ENCODE measurements at regions not wholly inside any gene's neighbourhood (a gene's known extent, or its start where the extent isn't known, plus 50 kb on each side); places are given as distances from the start of the nearest gene placed in this dataset.

GRCh38 chr20:47883186-47883585, 97.9 kb upstream of the SULF2 start:
- DNase-seq = no peak

DNA sequence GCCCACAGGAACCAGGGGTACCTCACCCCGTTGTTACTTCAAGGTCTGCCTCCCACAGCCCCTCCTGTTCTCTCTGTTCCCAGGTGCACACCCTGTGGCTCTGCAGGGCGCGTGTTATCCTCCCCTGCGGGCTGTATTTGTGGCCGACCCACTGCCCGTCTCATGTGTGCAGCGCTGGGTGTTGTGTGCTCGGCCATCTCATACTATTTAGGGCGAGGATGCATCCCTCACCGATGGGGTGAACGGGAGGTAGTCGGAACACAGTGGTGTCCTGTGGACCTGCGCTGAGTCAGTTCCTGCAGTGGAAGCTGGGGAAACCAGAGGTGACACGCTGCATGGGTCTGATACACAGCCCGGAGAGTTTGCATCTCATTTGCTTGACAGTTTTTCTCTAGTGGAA, 94.5 kb upstream of the SULF2 start:
- no peak for DNase-seq

GRCh38 chr20:47878601-47879027, 93.3 kb upstream of the SULF2 start:
- DNase-seq = no peak

GRCh38 chr20:47876311-47877088, 91.2 kb upstream of the SULF2 start:
- no peak for DNase-seq

DNA sequence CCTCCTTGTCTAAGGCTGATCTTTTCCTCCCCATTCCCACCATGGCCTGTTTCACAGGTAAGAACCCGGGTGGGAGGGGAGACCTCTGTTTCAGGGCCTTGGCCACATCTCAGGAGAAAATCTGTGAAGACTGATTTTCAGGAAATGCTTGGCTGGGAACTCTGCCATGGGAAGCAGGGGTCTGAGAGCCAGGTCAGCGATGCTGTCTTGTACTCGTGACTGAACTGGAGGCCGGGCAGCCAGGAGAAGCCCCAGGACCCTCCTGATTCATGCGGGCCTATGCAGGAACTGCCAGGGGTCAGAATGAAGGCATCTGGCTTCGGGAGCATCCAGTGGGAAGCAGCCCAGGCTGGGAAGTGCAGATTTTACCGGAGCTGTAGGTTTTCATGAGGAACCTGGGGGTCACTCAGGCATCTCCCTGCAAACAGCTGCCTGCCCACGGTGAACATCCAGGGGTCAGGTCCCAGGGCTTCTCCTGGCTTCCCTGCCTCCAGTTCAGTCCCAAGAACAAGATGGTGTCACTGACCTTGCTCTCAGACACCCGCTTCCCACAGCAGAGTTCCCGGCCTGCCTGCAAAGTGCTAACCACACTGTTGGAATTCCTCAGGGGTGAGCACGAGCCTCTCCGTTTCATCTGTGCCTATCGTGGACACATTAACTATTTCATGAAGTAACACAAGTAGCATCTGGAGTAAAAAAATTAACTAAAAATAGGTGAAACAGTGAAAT, 90.2 kb upstream of the SULF2 start:
- DNase-seq = no peak

DNA sequence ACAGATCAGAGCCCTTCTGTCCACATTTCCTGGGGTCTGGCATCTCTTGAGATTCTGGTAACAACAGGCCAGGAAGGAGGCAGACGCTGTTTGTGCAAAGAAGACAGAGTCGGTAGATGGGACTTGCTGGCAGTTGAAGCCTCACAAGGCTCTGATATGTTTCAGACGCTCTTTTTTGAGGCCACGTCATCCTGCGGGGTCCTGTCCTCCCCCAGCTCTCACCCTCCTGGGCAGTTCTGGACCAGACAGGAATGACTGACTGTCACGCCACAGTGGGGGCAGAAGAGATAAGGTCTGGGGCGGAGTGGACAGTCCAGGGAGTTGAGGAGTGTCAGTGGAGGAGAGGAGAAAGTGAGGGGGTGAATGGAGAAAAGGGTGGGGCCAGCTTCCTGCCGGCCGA, 87.1 kb upstream of the SULF2 start:
- no peak for DNase-seq

GRCh38 chr20:47870475-47870874, 85.2 kb upstream of the SULF2 start:
- no peak for DNase-seq

GRCh38 chr20:47868744-47869143, 83.5 kb upstream of the SULF2 start:
- DNase-seq = no peak

DNA sequence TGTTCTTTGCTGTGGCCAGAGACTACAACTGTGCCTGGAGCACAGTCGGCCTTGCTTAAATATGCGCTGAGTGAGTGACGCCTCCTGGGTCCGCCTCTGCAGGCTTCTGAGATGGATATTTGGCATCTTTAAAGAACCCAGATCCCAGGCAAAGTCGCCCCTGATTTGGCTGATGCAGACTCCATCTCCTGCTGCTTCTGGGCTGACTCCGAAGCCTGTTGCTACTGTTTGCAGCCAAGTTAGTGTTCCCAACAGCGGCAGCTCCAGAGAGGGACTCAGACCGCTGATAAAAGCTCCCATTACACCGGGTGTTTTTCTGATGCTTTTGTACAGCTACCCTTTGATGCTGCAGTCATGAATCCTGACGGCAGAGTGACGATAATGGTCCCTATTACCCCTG, 83.0 kb upstream of the SULF2 start:
- no peak for DNase-seq

GRCh38 chr20:47867831-47868230, 82.5 kb upstream of the SULF2 start:
- DNase-seq = no peak

- DNase-seq = no peak
Observed at GRCh38 chr20:47866480-47866879, 81.2 kb upstream of the SULF2 start.

GRCh38 chr20:47865912-47866311, 80.6 kb upstream of the SULF2 start:
- DNase-seq = no peak

DNA sequence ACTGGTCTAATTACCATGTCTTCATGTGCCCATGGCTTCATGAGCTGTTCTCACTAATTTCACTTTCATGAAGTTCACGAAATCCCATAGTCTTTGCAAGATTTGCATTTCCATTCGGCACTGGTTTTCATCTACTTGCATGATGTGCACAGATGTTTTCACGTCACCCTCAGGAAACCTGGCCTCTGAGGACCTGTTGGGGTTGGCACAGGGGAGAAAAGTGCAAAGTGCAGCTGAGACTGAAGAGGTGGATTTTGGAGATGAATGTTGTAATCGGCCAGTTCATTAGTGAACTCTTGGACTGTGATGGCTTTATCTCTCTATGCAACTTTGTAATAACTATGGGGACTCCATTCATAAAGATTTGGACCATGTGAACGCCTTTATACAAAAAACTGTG, 80.2 kb upstream of the SULF2 start:
- DNase-seq = no peak

DNA sequence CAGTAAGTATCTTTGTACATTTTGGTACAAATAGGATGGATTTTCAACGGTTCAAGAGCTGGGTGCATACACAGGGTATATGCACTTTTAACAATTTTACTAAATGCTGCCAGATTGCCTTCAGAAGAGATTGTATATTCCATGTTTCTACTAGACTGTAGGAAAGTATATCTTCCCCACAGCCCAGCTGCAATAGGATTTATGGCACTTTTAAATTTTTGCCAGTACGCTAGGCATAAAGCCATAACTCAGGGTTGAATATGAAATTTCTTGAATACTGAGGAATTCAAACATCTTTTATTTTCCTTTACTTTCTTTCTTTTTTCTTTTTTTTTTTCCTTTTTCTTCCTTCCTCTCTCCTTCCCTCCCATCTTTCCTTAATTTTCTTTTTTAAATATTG, 78.7 kb upstream of the SULF2 start:
- no peak for DNase-seq

DNA sequence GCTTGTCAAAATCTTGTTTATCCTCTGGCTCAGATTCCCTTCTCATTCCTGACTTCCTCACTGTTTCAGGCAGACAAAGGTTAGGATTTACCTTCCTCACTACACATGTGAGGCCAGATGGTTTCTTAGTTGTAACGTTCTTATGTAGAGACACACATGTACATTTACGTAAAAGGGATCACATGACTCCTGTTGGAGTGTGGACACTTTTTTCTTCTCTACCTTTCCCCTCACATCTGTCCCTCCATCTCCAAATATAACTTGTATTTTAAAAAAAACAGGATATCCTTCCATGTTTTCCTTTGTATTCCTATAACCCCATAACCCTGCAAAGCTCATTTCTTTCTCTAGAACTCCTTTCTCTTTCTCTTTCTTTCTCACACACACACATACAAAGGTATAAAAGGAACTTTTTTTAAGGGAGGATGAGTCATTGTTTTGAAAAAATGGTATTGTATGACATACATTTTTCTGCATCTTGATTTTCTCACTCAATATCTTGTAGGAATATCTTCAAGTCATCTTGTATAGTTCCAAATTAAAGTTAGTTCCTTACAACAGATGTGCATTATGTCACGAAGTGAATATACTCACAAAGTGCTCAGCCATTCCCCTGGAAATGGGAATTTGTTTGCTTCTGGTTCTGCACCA, 78.2 kb upstream of the SULF2 start:
- no peak for DNase-seq

DNA sequence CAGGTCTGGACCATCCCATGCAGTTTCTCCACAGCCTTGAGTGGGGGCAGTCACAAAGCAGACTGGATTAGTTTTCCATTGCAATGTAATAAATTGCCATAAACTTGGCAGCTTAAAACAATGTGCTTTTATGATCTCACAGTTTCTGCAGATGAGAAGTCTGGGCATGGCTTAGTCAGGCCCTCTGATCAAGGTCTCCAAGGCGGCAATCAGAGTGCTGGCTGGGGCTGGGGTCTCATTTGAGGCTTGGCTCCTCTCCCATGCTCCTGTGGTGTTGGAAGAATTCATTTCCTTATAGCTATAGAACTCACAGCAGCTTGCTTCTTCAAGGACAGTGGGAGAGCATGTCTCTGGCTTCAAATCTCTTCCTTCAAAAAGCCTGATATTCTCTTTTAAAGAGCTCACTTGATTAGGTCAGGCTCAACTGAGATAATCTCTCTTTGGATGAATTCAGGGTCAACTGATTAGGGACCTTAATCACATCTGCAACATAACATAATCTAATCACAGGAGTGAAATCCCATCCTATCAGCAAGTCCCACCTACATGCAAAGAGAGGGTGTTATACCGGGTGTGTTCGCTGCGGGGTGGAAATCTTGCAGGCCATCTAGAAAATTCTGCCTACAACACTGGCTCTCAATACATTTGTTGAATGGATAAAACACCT, 77.4 kb upstream of the SULF2 start:
- DNase-seq = no peak

GRCh38 chr20:47861116-47861515, 75.8 kb upstream of the SULF2 start:
- DNase-seq = no peak

DNA sequence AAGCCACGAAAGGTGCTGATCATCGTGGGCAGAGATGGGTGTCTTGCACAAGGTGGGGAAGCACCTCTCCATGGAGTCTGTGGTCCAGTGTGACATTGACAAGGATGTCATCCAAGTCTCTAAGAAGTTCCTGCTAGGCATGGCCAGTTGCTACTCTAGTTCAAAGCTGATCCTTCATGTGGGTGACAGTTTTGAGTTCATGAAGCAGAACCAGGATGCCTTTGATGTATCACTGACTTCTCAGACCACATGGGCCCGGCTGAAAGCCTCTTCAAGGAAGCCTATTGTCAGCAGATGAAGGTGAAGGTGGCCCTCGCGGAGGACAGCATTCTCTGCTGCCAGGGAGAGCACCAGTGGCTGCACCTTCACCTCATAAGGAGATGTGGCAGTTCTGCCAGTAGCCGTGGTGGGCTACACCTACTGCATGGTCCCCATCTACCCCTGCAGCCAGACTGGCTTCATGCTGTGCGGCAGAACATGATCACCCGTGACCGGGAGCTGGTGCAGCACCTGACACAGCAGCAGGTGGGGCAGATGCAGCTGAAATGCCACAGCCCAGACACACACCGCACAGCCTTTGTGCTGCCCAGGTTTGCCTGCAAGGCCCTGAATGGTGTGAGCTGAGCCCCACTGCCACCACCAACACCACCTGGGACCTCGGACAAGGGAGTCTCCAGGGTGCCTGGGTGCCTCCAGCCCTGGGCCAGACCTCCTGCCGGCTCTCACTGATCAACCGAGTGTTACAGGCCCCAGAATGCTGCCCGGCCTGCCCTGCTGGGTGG, 75.0 kb upstream of the SULF2 start:
- no peak for DNase-seq

DNA sequence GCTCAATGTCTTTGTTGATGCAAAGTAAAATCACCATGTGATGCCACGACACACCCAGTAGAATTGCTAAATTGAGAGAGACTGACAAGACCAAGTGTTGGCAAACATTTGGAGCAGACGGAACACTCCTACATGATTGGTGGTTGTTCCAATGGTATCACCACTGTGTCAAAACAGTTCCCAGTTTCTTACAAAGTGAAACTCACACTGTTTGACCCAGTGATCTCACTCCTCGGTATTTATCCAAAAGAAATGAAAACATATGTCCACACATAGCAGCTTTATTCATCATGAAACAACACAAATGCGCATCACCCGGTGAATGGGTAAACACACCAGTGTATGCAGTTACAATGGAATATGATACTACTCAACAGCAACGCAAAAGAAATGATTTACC, 74.0 kb upstream of the SULF2 start:
- no peak for DNase-seq

DNA sequence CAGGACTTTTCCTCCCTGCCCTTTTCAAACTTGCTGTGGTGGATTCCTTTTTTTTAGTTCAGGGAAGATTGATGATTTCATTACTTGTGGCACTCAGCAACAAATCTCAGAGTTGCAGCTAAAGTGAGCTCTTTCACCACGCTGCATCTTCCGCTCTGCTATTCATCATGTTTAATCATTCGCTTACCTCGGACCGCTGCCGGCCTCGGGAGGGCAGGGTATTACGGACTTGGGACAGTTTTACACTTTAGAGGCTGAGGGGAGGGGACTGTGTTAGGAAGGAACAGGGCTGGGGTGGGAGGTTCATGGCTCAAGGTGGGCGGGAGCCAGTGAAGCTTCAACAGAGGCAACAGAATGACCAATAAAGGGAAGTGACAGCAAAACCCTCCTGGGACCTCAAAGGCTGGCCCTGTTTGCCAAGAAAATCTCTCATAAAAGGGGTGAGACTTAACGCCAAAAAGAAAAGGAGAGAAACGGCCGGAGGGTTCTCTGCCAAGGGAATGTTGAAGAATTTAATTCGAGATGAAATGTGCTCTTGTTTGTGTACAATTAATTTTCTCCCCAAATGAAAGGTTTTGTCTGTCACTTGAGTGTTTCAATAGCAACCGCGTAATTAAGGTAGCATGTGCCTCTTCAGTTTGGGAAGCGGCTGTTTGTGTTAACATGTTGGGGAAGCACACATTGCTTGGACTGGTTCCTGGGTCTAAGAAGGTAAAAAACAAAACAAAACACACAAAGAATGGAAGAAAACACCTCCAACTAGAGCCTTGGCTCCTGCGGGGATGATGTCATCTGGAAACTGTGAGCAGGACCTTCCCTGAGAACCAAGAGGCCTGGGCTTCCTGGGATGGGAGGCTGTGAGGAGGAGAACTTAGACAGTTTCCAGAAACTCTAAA, 72.5 kb upstream of the SULF2 start:
- peak in 9 of 51 donors; percentile 4 to 42 (median 13) for DNase-seq

Data from hypothalamus (tissue), 51 donors.